Umbilical cord (tissue), 1 donor: ENCODE measurements at regions not wholly inside any gene's neighbourhood (a gene's known extent, or its start where the extent isn't known, plus 50 kb on each side); places are given as distances from the start of the nearest gene placed in this dataset.

Experiments
- DNase-seq: peaks from one replicate; pipeline ENCODE4 v3.0.0-alpha.2; 2015; ENCODE audit warnings: low spot score

DNA sequence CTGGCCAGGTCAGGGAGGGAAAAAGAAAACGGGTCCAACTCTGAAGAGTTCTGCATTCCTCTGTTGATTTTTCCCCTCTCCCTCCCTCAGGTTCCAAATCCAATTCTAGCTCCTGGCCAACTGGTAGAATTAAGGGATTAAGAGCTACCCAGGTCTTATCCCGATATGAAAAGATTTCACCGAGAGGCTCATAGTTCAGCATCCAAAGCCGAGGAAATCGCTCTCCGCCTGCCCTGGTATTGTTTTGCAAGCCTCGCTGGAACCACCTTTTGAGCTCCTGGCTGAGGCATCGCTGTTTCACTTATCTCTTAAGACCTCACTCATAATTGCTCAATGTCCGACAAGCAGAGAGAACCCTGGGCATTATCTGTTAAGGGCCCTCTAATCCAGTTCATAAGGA is 180.4 kb downstream of the URI1 start:
- no peak for DNase-seq

GRCh38 chr19:30123119-30123518 is 181.1 kb downstream of the URI1 start:
- DNase-seq: no peak

DNA sequence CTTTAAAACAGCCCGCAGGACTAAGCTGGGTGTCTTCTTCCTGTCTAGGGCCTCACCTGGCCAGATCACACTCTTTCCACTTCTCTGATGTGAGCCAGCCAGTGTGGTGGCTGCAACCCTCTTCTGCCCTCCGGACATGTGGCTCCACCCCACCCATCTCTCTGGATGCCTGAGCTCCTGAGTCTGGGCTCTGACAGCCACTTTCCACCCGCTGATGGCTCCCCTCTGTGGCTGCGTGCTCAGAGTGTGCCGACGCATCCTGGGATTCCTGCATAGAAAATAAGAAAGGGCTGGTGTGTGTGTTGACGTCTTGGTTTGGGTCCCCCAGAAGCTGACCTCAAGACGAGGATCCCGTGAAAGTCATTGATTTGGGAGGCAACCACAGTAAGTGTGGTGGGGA is 181.6 kb downstream of the URI1 start:
- no peak for DNase-seq

DNA sequence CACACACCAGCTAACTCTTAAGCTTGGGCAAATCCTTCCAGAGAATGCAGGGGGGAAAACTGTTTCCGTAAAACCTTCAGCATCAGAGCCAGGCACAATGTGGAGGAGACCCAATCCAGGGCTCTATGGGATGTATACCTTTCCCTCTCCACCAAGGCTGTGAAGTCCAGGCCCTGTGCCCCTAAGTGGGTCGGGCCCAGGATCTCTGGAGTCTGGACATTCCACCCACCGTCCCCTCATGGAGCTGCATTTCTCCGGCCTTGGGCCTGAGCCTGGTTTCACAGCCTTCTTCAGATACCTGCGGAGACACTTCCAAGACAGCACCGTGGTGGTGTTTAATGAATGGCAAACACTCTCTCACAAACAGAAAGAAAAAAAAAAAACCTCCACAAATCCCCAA is 186.2 kb downstream of the URI1 start:
- no peak for DNase-seq

GRCh38 chr19:30130356-30131122 is 188.5 kb downstream of the URI1 start:
- no peak for DNase-seq

DNA sequence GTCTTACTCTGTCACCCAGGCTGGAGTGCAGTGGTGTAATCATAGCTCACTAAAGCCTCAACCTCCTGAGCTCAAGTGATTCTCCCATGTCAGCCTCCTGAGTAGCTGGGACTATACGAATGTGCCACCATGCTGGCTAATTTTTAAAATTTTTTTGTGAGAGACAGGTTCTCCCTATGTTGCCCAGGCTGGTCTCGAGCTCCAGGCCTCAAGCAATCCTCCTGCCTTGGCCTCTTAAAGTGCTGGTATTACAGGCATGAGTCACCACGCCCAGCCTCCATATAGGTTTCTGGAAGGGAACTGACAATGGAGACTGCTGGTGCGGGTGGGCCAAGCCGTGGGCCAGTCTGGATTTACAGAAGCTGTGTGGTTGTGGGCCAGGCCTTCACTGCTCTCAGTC is 189.2 kb downstream of the URI1 start:
- no peak for DNase-seq

DNA sequence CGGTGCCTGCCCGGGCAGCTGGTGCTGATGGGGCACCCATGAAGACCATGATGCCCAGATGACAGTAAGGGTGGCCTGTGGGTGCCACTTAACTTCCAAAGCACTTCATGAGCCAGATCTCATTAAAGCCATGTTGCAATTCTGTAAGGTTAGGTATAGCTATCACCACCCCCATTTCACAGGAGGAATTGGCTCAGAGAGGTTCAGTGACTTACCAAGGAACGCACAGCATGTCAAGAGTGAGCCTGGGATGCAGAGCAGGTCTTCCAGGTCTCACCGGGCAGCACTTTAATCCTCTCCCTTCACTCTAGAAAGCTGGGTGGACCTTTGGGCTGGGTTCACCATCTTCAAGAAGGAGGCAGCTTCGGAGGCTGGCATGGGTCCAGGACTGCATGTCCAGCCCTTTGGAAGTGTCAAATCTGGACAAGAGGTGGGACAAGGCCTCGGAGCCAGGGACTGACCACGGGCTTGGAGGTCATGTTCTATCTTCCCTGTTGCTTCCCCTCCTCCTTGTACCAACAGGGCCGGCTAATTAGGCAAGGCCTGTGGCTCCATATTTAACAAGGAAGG is 189.8 kb downstream of the URI1 start:
- DNase-seq: no peak

DNA sequence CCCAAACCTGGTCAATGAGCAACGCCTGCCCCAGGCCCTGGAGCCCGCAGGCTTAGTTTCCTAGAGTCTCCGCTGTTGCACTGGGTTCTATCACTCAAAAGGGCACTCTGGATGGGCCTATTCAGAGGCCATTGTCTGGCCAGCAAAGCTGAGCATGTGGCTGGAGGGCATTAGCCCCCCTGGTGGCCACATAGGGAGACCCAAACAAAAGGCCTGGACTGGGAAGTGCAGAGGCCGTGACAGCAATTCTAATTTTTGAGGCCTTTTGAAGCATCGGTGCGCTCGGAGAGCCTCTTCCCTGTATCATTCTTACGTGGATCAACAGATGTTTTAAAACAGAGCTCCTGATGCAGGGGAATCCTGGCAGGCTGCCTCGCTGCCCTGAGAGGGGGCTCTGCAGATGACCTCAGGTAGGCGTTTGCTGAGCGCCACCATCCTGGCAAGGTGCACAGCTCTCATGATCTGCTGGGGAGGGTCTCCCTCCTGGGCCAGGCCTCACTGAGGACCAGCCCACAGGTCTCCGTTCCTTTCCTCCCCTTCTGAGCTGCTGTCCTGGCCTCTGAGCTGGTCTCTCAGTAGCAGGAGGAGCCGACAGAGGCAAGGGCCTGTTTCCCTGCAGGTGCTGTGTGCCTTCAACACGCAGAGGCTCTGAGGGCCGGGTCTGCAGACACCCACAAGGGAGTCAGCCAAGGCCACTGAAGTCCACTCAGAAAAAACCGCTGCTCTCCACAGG is 190.5 kb downstream of the URI1 start:
- DNase-seq: no peak

DNA sequence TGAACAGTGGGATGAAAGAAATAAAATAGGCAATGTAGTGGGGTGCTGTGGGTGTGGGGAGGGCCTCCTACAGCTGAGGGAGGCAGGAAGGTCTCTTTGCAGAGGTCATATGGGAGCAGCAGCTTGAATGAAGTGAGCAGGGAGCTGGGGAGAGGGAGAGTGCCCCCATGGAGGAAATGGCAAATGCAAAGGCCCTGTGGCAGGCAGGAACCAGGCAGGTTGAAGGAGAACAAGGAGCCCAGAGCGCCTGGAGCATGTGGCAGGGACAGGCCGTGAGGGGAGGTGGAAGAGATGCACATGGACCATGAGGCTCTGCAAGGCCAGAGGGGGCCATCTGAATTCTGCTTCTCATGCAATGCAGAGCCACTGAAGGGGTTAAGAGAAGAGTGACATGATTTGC is 191.8 kb downstream of the URI1 start:
- no peak for DNase-seq

GRCh38 chr19:30135093-30135757 is 193.2 kb downstream of the URI1 start:
- DNase-seq: no peak

GRCh38 chr19:30135797-30136196 is 193.8 kb downstream of the URI1 start:
- DNase-seq: no peak

GRCh38 chr19:30136611-30137195 is 194.7 kb downstream of the URI1 start:
- no peak for DNase-seq

DNA sequence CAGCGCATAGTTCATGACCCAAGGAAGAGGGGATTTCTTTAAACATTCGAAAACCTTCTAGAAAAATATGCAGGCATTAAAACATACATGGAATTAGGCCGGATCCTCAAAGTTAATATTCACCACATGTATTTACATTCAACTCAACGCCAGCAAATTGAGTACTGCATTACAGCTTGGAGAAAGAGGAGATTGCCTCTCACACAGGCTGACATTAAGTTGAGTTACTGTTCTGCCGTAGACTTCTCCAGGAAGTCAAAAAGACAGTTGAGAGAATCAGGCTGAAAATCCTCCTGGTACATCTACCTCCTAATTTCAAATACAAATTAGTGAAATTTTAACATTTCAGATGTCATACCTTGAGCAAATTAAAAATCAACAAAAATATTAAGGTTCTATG is 195.7 kb downstream of the URI1 start:
- DNase-seq: no peak

DNA sequence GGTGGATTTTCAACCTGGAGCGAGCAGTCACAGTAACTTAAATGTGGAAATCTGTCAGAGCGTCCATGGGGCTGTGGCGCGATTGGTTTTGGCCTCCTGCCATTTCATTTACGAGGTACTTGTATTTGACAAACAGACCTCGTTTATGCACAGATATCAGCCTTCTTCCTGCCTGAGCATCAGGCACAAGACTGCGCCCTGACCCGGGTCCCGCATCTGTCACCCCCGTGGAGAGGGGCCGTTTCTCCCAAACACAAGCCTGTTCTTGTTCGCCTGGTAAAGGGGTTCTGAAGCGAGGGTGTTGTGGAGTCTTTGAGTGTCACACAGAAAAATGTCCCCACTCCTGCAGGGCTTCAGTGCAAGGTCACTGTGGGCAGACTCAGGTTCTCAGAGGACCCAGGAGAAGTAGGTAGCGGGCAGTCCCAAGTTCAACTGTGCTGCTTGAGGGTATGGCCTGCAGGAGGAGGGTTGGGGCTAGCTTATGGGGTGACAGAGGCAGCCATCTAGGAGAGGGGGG is 202.3 kb downstream of the URI1 start:
- DNase-seq: no peak

DNA sequence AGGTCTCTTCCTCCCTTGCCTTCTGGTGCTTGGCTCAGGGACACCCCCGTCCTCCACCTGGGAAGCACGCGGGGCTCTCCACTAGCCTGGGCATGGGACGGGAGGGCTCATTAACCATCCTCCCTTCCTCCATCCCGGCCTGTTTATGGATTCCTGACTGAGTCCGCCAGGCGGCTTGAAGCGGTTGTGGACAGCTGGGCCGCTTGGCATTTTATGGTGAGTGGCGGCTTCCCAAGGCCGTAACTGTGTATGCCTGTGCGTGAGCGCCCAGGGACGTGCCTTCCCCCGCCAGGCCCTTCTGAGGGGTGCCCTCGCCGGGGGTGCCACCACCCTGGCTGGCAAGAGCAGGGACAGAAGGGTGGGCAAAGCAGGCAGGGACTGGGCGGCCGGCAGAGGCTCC is 202.8 kb downstream of the URI1 start:
- no peak for DNase-seq

GRCh38 chr19:30145467-30145866 is 203.4 kb downstream of the URI1 start:
- no peak for DNase-seq

DNA sequence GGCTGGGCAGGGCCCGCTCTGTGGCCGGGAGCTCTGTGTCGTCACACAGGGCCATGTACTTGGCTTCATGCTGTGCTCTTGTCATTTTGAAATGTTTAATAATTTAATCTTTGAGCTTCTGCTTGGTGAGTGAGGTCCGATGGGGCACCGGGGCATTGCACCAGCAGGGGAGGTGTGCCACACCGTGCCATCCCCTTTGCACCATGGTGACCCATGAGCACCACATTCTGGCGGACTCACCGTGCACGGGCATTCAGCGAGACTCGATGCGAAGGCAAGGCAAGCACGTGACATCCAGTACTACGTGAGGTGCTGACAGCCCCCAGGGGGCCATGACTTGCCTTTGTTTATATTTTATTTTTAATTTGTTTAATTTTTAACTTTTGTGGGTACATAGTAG is 204.3 kb downstream of the URI1 start:
- no peak for DNase-seq

DNA sequence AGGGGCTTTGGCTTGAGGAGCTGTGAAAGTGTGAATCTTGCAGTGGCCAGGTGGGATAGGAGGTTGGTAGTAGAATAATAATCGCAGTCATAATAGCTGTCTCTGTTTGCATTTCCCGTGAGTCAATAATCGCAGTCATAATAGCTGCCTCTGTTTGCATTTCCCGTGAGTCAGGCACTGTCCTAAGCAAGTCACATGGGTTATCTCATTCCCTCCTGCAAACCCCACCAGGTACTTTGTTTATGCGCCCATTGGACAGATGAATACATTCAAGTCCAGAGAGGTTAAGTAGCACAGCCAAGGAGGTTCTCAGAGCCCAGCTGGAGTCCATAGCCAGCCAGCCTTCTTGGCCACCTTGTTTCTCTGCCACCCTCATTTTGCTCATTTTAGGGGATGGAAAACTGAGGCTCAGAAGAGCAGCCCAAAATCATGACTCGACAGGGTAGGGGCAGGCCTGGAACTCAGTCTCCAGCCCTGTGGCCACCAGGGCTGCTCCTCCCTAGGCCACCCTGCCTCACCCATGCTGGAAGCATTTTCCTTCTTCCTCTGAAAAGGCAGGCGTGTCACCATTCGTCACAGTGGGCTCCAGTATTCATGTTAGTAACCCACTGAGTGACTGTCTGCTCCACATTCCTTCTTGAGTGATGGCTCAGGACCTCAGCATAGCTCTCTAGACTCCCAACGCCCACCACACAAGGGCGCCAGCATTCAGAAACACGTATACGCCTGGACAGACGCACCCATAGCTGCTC is 206.2 kb downstream of the URI1 start:
- DNase-seq: no peak

GRCh38 chr19:30148803-30149202 is 206.8 kb downstream of the URI1 start:
- DNase-seq: no peak

DNA sequence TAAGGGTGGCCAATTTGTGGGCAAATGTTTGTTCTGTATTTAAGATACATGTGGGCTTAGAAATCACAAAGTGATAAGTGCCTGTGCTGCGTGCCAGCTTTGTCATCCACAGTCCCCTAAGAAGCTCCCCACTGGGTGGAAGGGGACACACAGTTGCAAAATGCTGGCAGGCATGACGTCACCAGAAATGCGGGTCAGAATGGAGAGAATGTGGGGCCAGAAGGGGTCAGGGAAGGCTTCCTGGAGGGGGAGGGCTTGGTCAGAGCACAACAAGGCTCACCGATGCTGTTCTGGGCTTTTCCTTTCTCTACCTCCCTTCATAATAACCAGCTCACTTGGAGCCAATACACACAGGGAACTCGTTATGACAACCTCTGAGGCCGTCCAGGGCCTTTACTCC is 207.3 kb downstream of the URI1 start:
- DNase-seq: no peak

- no peak for DNase-seq
Observed at GRCh38 chr19:30150626-30151025, 208.6 kb downstream of the URI1 start.
